ENCODE measurements at regions not wholly inside any gene's neighbourhood (a gene's known extent, or its start where the extent isn't known, plus 50 kb on each side); places are given as distances from the start of the nearest gene placed in this dataset.
A peak's percentile ranks its signal among the peaks of the same experiment; 100 is the strongest.

DNA sequence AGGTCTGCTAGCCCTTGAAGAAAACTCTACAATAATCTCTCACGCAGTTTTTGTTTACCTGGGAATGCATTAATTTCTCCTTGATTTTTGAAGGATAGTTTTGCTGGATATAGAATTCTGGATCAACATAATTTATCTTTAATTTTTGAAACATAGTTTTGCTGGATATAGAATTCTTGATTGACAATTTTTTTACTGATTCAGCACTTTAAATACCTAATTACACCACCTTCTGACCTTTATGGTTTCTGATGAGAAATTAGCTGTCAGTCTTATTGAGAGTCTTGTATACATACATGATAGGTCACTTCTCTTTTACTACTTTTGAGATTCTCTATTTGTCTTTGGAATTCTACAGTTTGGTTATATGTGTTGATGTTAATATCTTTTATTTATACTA lies 741.6 kb downstream of the FGF9 start:
- no peak for DNase-seq (ENCODE audit: low spot score)
- H3K9me3 ChIP-seq, result peaks cover 0 to 27% of the 10 kb centered on the region in 2 donors
- no peaks in the 10 kb centered on the region for H3K27me3 ChIP-seq
- H3K36me3 ChIP-seq, result no peaks in the 10 kb centered on the region
- no peak overlapping the region for H3K27ac ChIP-seq
- no peaks in the 10 kb centered on the region for H3K4me1 ChIP-seq
- TF ChIP-seq, protein P1, sequence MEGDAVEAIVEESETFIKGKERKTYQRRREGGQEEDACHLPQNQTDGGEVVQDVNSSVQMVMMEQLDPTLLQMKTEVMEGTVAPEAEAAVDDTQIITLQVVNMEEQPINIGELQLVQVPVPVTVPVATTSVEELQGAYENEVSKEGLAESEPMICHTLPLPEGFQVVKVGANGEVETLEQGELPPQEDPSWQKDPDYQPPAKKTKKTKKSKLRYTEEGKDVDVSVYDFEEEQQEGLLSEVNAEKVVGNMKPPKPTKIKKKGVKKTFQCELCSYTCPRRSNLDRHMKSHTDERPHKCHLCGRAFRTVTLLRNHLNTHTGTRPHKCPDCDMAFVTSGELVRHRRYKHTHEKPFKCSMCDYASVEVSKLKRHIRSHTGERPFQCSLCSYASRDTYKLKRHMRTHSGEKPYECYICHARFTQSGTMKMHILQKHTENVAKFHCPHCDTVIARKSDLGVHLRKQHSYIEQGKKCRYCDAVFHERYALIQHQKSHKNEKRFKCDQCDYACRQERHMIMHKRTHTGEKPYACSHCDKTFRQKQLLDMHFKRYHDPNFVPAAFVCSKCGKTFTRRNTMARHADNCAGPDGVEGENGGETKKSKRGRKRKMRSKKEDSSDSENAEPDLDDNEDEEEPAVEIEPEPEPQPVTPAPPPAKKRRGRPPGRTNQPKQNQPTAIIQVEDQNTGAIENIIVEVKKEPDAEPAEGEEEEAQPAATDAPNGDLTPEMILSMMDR (IDR thresholded peaks at IDR 0.05), result no peak
- no peak overlapping the region for H3K4me3 ChIP-seq

DNA sequence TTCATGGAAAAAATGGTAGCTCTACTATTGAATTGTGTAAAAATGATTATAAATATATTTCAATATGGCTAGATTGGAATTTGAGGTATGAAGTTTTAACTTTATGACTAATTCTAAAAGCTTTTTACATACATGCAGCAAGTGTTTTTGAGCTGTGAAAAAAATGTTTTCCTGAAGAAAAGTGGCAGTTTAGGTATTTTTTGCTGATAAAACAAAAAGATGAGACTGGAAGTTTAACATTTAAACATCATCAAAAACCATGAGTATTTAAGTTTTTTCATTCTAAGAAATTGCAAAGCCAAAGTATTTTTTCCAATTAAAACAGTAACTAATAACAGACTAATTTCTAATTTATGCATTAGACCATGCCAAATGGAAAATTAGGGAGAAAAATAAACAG lies 751.1 kb downstream of the FGF9 start:
- Histone ChIP-seq H3K27me3 (no peaks in the 10 kb centered on the region), H3K9me3 (no peaks in the 10 kb centered on the region), H3K27ac (no peak overlapping the region), H3K4me1 (peaks cover 0 to 10% of the 10 kb centered on the region in 2 donors), H3K36me3 (no peaks in the 10 kb centered on the region), H3K4me3 (no peak overlapping the region)
- no peak for DNase-seq (ENCODE audit: low spot score)
- TF ChIP-seq, protein P1 (IDR thresholded peaks at IDR 0.05), result no peak

DNA sequence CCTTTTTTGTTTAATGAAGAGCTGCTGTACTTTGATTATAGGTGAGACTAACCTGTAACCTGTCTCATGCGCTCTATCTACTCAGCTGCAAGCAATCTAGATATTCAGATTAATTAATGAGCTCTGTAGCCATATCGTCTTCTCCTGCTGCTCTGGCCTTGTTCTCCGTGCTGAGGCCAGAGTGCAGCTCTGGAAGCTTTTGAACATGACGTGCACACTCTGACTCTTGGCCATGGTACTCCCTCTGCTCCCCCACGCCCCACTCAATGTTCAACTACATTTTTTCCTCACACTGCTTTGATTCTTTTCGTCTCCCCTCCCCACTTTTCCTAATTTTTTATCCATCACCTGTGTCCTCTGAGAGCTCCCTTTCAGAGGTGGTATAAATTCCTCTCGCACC lies 751.8 kb downstream of the FGF9 start:
- Histone ChIP-seq H3K4me3 (no peak overlapping the region), H3K9me3 (no peaks in the 10 kb centered on the region), H3K4me1 (peaks cover 0 to 16% of the 10 kb centered on the region in 2 donors), H3K36me3 (no peaks in the 10 kb centered on the region), H3K27me3 (no peaks in the 10 kb centered on the region), H3K27ac (no peak overlapping the region)
- no peak for DNase-seq (ENCODE audit: low spot score)
- TF ChIP-seq, protein P1 (IDR thresholded peaks at IDR 0.05), result no peak

DNA sequence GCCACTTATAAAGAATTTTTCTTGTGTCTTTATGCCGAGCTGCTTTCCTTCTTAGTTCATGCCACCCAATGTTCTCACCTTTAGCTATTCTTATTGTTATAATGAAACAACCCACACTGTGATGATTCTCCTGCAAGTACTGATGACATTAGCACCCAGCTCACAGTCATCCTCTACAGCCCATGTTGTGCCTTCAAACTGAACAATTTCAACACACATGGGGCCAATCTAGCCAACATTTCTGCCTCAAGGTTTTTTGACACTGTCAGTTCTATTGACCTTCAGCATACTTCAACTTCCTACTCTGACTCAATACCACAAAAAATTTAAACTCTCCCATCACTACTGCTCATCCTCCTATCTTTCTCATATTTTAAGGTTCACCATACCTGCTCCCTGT lies 752.4 kb downstream of the FGF9 start:
- no peak overlapping the region for H3K4me3 ChIP-seq
- TF ChIP-seq, protein P1 (IDR thresholded peaks at IDR 0.05), result no peak
- no peak overlapping the region for H3K27ac ChIP-seq
- no peaks in the 10 kb centered on the region for H3K36me3 ChIP-seq
- peaks cover 0 to 21% of the 10 kb centered on the region in 2 donors for H3K4me1 ChIP-seq
- no peaks in the 10 kb centered on the region for H3K27me3 ChIP-seq
- DNase-seq (ENCODE audit: low spot score), result no peak
- no peaks in the 10 kb centered on the region for H3K9me3 ChIP-seq

DNA sequence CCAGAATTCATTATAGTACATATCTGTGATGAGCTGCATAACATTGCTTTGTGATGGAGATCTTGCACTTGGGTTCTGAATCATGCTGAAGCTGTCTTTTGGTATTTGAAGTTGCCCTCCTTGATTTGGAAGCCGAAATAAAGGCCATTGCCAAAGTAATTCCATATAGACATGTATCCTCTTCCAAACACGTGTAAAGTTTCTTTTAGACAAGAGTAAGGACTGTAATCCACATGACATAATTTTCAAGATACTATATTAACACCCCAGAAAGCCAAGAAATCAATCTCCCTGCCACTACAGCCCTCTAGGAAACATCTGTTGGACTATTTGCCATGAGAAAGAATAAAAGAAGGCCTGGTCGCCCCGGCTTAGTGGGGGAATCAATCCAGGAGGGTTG lies 754.2 kb downstream of the FGF9 start:
- no peaks in the 10 kb centered on the region for H3K9me3 ChIP-seq
- no peak overlapping the region for H3K4me3 ChIP-seq
- no peaks in the 10 kb centered on the region for H3K36me3 ChIP-seq
- TF ChIP-seq, protein P1 (IDR thresholded peaks at IDR 0.05), result no peak
- peaks cover 0 to 29% of the 10 kb centered on the region in 2 donors for H3K4me1 ChIP-seq
- DNase-seq (ENCODE audit: low spot score), result no peak
- peak overlapping the region in 1 of 2 donors; percentile 90 for H3K27ac ChIP-seq
- no peaks in the 10 kb centered on the region for H3K27me3 ChIP-seq

DNA sequence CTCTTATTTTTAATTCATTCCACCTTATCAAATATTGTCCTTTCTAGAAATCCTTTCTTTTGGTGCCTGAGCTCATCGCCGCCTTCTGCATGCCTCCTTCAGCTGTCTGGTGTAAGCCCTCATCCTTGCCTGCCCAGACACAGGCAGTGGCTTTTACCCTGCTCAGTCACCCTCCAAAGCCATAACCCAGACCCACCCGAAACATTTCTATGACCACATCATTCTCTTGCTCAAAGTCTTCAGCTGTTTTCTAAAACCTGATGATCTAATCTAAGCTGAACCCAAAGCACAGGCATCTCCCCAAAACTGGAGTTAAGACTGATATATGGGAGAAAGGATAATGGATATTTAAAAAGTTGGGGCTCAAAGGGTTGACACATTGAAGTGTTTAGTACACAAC lies 753.7 kb upstream of the SGCG start:
- H3K9me3 ChIP-seq, result no peaks in the 10 kb centered on the region
- DNase-seq (ENCODE audit: low spot score), result no peak
- H3K4me3 ChIP-seq, result no peak overlapping the region
- H3K4me1 ChIP-seq, result peaks cover 0 to 29% of the 10 kb centered on the region in 2 donors
- H3K36me3 ChIP-seq, result no peaks in the 10 kb centered on the region
- H3K27me3 ChIP-seq, result no peaks in the 10 kb centered on the region
- H3K27ac ChIP-seq, result peak overlapping the region; percentile 77 to 90
- TF ChIP-seq, protein P1 (IDR thresholded peaks at IDR 0.05), result no peak

Data from right atrium auricular region (tissue), 2 donors.